ENCODE measurements at regions not wholly inside any gene's neighbourhood (a gene's known extent, or its start where the extent isn't known, plus 50 kb on each side); places are given as distances from the start of the nearest gene placed in this dataset.
A peak's percentile ranks its signal among the peaks of the same experiment; 100 is the strongest.

DNA sequence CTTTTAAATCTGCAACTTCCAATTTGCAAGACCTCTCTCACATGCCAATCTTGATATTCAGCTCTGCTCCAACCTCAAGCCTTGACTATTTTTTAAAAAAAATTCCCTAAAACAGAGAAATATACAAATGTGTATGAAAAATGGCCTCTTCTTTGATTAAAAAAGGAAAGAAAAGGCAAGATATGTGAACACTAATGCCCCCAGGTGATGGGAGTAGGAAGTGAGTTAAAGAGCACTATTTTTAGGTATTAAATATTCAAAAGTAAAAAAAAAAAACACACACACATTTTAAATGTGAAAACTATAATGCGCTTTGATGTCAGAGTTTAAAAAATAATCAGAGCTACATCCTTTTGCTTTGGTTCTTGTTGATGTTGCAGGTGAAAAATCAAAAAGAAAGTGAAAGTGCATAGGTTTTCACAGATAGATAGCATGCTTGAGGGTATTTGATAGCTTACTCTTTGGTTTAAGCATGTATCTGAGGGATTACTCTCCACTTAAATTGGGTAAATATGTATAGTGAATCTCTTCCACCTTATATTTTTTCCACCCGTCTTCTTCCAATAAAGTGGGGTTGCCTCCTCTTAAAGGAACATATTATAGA is 406.0 kb upstream of the POU3F3 start:
- Histone ChIP-seq H3F3A (replicated peaks; ENCODE audit: insufficient read depth) (no peaks in the 10 kb centered on the region), H3K27me3 (ENCODE audit: insufficient read depth) (no peaks in the 10 kb centered on the region), H3K9me3 (no peaks in the 10 kb centered on the region), H3K36me3 (replicated peaks in 1 of 2; ENCODE audit: control insufficient read depth in 1 of 2, insufficient read depth in 2 of 2, low read length in 1 of 2) (no peaks in the 10 kb centered on the region), H3K9ac (no peak overlapping the region), H3K9me2 (no peaks in the 10 kb centered on the region), H4K20me1 (ENCODE audit: insufficient read depth) (no peaks in the 10 kb centered on the region), H3K4me1 (ENCODE audit: control insufficient read depth in 1 of 2, insufficient read depth in 2 of 2, low read depth in 1 of 2, low read length in 1 of 2) (no peaks in the 10 kb centered on the region), H3K4me2 (no peak overlapping the region), H2AFZ (ENCODE audit: low read depth) (no peak overlapping the region), H3K27ac (ENCODE audit: low read depth in 2 of 2, low read length in 1 of 2) (no peak overlapping the region), H3K79me2 (ENCODE audit: insufficient read depth) (no peaks in the 10 kb centered on the region), H3K4me3 (ENCODE audit: low read depth in 2 of 2, low read length in 1 of 2) (no peak overlapping the region)
- ChIA-PET POLR2A (no interaction called here), CTCF (interaction anchor here (0.6 to 1.7 kb wide), 8 partner anchors 9 to 1316 kb away, joined by 3 to 11 read pairs (median 3); no protein-coding TSS in a partner anchor)
- peak; percentile 45; the same call in 1 of the 2 replicates for TF ChIP-seq RAD21 (IDR thresholded peaks at IDR 0.05; ENCODE audit: low read length)
- TF ChIP-seq CHD2 (IDR thresholded peaks at IDR 0.05; ENCODE audit: low read length, partially characterized antibody), result no peak
- DNase-seq, result no peak
- WGBS (ENCODE audit: low lambda C conversion rate), result 55% methylated on average over 2 of the region's 2 CpGs

DNA sequence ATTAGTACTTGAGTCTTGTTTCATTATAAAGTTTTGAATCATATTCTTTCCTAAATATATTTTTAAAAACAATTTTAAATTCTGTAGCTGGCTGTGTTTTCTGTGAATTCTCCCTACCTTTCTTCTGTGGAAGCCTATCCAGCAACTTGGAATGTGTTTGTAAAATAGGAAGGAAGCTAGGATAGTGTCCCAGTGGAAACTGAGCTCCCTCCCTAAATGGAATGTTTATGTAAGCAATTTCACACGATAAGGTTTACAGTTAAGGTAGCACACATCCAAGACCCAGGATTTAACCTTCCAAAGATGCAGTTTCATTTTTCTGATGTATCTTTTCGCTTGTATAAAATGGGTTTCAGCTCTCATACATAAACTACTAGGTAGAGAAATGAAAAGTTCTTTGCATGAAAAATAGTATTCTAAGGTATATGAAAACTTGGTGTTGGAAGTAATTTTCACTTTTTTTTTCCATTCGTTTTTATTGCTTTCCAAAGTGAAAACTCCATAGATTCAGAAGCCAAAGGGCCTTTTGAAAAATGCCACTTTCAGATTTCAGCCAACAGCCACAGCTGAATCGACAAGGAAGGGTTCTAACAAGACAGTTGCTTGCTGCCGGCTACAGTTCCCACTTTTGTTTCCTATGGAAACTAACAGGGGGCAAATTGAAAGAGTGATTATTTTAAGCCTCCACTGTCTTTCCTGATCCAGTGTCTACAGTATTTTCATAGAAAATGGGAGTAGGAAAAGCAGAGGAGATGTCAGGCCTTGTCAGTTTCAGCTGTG is 405.1 kb upstream of the POU3F3 start:
- Histone ChIP-seq H3K9me2 (no peaks in the 10 kb centered on the region), H2AFZ (ENCODE audit: low read depth) (no peak overlapping the region), H3K36me3 (replicated peaks in 1 of 2; ENCODE audit: control insufficient read depth in 1 of 2, insufficient read depth in 2 of 2, low read length in 1 of 2) (no peaks in the 10 kb centered on the region), H3K27me3 (ENCODE audit: insufficient read depth) (no peaks in the 10 kb centered on the region), H4K20me1 (ENCODE audit: insufficient read depth) (no peaks in the 10 kb centered on the region), H3K4me2 (no peak overlapping the region), H3K9me3 (no peaks in the 10 kb centered on the region), H3K27ac (ENCODE audit: low read depth in 2 of 2, low read length in 1 of 2) (no peak overlapping the region), H3K4me3 (ENCODE audit: low read depth in 2 of 2, low read length in 1 of 2) (no peak overlapping the region), H3K79me2 (ENCODE audit: insufficient read depth) (no peaks in the 10 kb centered on the region), H3K4me1 (ENCODE audit: control insufficient read depth in 1 of 2, insufficient read depth in 2 of 2, low read depth in 1 of 2, low read length in 1 of 2) (no peaks in the 10 kb centered on the region), H3K9ac (no peak overlapping the region), H3F3A (replicated peaks; ENCODE audit: insufficient read depth) (no peaks in the 10 kb centered on the region)
- WGBS (ENCODE audit: low lambda C conversion rate), result 31% methylated on average over 5 of the region's 5 CpGs
- CTCF ChIA-PET, result interaction anchor here (0.7 to 1.7 kb wide), 4 partner anchors 31 to 1316 kb away, joined by 3 to 11 read pairs (median 4); no protein-coding TSS in a partner anchor
- POLR2A ChIA-PET, result no interaction called here
- no peak for DNase-seq
- TF ChIP-seq SMC3 (IDR thresholded peaks at IDR 0.05; ENCODE audit: low read depth, low read length) (no peak), TCF12 (IDR thresholded peaks at IDR 0.05) (no peak), NFIC (IDR thresholded peaks at IDR 0.05; ENCODE audit: borderline replicate concordance) (no peak), MEF2A (IDR thresholded peaks at IDR 0.05; ENCODE audit: borderline replicate concordance, low read depth) (no peak), FOSL2 (IDR thresholded peaks at IDR 0.05; ENCODE audit: borderline replicate concordance, low read depth) (no peak), GATA2 (CRISPR knock-in tag; IDR thresholded peaks at IDR 0.05) (no peak), MXI1 (IDR thresholded peaks at IDR 0.05; ENCODE audit: low read depth, low read length) (no peak), POLR2AphosphoS5 (IDR thresholded peaks at IDR 0.05; ENCODE audit: low read depth, low read length) (no peak), GABPA (IDR thresholded peaks at IDR 0.05; ENCODE audit: low read depth) (no peak), EP300 (IDR thresholded peaks at IDR 0.05; ENCODE audit: borderline replicate concordance in 1 of 2, low read depth in 1 of 2, low read length in 1 of 2) (no peak)
- TF ChIP-seq, protein P1, sequence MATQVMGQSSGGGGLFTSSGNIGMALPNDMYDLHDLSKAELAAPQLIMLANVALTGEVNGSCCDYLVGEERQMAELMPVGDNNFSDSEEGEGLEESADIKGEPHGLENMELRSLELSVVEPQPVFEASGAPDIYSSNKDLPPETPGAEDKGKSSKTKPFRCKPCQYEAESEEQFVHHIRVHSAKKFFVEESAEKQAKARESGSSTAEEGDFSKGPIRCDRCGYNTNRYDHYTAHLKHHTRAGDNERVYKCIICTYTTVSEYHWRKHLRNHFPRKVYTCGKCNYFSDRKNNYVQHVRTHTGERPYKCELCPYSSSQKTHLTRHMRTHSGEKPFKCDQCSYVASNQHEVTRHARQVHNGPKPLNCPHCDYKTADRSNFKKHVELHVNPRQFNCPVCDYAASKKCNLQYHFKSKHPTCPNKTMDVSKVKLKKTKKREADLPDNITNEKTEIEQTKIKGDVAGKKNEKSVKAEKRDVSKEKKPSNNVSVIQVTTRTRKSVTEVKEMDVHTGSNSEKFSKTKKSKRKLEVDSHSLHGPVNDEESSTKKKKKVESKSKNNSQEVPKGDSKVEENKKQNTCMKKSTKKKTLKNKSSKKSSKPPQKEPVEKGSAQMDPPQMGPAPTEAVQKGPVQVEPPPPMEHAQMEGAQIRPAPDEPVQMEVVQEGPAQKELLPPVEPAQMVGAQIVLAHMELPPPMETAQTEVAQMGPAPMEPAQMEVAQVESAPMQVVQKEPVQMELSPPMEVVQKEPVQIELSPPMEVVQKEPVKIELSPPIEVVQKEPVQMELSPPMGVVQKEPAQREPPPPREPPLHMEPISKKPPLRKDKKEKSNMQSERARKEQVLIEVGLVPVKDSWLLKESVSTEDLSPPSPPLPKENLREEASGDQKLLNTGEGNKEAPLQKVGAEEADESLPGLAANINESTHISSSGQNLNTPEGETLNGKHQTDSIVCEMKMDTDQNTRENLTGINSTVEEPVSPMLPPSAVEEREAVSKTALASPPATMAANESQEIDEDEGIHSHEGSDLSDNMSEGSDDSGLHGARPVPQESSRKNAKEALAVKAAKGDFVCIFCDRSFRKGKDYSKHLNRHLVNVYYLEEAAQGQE (IDR thresholded peaks at IDR 0.05; ENCODE audit: low read depth, low read length), result no peak
- TF ChIP-seq, protein P2, sequence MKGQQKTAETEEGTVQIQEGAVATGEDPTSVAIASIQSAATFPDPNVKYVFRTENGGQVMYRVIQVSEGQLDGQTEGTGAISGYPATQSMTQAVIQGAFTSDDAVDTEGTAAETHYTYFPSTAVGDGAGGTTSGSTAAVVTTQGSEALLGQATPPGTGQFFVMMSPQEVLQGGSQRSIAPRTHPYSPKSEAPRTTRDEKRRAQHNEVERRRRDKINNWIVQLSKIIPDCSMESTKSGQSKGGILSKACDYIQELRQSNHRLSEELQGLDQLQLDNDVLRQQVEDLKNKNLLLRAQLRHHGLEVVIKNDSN (IDR thresholded peaks at IDR 0.05; ENCODE audit: borderline replicate concordance, low read depth), result no peak
- TF ChIP-seq, protein P3, sequence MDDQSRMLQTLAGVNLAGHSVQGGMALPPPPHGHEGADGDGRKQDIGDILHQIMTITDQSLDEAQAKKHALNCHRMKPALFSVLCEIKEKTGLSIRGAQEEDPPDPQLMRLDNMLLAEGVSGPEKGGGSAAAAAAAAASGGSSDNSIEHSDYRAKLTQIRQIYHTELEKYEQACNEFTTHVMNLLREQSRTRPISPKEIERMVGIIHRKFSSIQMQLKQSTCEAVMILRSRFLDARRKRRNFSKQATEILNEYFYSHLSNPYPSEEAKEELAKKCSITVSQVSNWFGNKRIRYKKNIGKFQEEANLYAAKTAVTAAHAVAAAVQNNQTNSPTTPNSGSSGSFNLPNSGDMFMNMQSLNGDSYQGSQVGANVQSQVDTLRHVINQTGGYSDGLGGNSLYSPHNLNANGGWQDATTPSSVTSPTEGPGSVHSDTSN (IDR thresholded peaks at IDR 0.05), result no peak
- TF ChIP-seq, protein P4, sequence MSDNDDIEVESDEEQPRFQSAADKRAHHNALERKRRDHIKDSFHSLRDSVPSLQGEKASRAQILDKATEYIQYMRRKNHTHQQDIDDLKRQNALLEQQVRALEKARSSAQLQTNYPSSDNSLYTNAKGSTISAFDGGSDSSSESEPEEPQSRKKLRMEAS (IDR thresholded peaks at IDR 0.05; ENCODE audit: low read depth), result no peak
- TF ChIP-seq, protein P5, sequence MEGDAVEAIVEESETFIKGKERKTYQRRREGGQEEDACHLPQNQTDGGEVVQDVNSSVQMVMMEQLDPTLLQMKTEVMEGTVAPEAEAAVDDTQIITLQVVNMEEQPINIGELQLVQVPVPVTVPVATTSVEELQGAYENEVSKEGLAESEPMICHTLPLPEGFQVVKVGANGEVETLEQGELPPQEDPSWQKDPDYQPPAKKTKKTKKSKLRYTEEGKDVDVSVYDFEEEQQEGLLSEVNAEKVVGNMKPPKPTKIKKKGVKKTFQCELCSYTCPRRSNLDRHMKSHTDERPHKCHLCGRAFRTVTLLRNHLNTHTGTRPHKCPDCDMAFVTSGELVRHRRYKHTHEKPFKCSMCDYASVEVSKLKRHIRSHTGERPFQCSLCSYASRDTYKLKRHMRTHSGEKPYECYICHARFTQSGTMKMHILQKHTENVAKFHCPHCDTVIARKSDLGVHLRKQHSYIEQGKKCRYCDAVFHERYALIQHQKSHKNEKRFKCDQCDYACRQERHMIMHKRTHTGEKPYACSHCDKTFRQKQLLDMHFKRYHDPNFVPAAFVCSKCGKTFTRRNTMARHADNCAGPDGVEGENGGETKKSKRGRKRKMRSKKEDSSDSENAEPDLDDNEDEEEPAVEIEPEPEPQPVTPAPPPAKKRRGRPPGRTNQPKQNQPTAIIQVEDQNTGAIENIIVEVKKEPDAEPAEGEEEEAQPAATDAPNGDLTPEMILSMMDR (IDR thresholded peaks at IDR 0.05), result no peak
- TF ChIP-seq, protein P6, sequence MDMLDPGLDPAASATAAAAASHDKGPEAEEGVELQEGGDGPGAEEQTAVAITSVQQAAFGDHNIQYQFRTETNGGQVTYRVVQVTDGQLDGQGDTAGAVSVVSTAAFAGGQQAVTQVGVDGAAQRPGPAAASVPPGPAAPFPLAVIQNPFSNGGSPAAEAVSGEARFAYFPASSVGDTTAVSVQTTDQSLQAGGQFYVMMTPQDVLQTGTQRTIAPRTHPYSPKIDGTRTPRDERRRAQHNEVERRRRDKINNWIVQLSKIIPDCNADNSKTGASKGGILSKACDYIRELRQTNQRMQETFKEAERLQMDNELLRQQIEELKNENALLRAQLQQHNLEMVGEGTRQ (IDR thresholded peaks at IDR 0.05; ENCODE audit: borderline replicate concordance, low read depth, low read length), result no peak
